NCI-H187 treated with DMSO at 0.1 percent for 48 hours (cell line): ENCODE measurements at regions not wholly inside any gene's neighbourhood (a gene's known extent, or its start where the extent isn't known, plus 50 kb on each side); places are given as distances from the start of the nearest gene placed in this dataset.
"Not testable (repeated sequence)": the region's sequence is repeated elsewhere in the genome, so short reads cannot be mapped to it uniquely, and the experiment has no call there.

Experiments used
- DNase-seq: peaks from one replicate; lab custom pipeline; 2025; lab: John Stamatoyannopoulos, UW

DNA sequence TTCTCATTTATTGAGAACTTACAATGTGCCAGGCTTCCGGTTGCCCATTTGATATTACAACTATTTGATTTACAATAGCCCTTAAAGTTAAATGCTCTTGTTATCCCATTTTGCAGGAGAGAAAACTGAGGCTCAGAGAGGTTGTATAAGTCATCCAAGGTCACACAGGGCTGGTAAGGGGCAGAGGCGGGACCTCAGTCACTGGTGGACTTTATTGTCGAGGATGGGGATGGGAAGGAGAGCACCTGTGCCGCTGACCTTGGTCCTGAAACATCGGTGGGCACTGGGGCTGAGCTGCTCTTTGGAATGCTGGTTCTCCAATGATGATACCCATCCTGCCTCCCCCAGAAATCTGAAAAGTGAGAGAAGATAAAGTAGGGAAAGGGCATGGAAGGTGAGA is 265.4 kb downstream of the MIAT start:
- DNase-seq: no peak

DNA sequence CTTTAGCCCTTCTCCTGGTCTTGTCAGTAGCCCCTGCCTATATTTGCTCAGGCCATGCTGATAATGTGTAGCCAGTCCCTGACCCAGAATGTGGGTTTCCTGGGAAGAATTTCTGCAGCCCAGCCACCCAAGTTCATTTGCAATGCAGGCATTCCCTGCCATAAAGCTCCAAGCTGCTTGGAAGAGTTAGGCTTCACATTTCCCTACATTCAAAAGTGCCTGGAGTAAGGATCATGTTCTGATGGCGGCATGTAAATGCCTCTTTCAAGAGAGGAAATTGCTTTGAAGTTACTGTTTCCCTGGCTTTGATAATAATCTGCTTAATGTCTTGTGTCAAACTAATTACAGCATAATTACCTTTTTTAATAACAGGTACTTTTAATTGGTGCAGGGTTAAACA is 266.1 kb downstream of the MIAT start:
- DNase-seq: no peak

DNA sequence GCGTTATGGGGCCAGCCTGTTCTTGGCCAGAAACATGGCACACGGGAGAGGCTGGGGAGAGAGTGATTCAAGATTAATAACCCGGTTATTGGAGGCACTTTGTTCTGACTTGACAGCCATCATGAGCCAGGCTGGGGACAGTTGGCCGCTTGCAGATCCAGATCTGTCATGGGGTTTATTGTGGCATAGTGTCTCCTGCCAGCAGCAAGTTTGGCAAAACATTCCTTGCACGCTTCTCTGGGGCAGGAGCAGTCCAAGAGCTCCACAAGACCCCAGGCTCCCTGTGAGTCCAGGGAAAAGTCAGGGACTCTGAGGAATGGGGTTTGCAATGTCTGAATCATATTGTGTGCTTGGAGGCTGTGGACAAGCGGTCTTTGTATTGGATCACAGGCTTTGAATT is 270.4 kb downstream of the MIAT start:
- DNase-seq: no peak

DNA sequence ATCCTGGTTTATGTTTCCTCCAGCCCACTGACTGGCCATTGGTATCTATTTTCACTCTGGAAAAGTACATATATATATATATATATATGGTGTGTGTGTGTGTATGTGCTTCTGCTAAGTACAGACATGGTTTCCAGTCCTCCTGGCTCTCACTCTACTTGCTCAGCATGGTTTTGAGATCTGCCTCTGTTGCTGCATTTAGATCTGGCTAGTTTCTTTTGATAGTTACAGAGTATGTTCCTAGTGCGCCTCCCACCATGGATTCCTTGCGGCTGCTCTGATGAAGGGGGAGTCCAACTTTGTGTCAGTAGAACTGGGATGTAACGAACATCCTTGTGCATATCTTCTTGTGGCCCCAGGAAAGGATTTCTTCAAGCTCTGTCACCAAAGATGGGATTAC is 274.1 kb downstream of the MIAT start:
- DNase-seq: no peak

DNA sequence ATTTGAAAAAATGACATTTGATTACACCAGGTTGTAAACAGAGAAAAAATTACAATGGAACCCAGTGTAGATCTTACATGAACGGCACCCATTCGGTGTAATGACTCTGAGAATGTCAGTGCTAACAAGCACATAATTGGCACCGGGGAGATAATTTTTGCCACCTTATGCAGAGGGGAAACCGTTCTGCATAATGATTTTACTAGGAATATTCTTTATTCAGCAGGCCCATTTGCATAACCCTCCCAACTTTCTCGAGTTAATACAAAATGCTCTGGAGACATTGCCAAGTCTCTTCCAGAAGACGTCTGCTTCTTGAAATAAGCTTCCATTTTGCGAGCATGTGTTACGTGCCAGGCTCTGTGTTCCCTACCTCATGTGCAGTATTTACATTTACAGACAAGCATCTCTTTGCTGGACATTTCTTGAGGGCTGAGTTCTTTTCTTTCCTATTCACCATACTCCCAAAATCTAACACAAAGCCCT is 275.8 kb downstream of the MIAT start:
- DNase-seq: no peak

DNA sequence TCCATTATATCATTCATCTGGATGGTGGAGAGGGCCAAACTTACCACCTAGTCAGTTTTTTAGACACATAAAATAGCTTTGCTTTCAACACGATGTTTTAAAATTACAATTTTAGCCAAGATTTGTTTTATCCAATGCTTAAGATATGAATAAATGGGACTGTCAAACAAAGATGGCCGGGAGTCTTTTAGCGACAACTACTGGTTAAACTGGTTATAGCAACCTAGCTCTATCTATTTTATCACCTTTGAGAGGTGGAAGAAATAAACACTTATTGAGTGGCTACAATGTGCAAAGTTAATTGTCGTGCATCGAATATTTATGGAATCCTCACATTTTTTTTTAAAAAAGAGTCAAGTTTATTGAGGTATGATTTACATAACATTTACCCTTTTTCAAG is 279.8 kb downstream of the MIAT start:
- no peak for DNase-seq

DNA sequence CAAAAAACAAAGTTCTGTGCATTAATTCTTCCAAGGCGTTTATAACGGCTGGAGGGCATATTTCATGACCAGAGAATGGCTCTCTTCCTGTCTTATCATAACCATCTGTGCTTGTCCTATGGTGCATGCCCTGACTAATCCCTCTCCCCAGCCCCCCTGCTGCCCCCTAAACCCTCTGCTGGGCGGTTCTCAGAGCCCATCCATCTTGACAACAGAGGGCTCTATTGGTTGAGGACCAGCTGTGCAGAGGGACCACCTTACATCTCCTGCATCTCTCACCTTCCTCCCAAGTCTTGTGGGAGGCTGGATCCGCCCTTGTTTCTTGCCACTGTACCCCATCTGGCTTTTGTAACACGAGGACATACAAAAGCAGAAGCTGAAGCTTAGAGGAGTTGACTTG is 282.1 kb downstream of the MIAT start:
- DNase-seq: no peak

DNA sequence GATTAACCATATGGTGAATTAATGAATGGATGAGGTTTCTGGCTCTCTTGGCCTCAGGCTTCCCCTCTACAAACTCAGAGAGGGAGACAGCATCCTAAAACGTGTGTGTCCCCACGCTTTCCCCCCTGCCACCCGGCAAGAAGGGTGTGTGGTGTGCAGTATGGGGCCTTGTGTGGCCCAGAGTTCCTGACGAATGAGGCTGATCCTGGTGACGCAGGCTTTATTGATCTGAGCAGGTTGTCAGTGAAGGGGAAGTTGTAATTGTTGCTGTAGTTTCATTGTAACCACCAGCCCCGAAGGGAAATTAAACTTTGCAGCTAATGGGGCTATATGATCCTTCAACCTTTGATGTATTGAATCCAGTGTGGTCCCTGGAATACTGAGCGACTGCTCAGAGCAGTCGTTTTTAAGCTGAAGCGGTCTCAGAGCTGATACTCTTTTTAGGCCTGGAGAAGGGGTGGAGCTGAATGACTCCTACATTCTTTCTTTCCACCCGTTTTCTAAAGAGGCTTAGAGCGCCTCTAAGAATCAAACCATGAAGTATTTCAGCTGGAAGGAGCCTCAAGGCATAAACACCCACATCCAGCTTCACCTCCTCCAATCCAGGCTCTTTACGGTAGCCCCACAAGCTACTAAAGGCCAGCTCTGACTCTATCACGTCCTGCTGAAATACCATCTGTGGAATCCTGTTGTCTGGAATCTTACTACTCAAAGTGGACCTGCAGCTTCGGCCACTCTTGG is 284.7 kb downstream of the MIAT start:
- no peak for DNase-seq

DNA sequence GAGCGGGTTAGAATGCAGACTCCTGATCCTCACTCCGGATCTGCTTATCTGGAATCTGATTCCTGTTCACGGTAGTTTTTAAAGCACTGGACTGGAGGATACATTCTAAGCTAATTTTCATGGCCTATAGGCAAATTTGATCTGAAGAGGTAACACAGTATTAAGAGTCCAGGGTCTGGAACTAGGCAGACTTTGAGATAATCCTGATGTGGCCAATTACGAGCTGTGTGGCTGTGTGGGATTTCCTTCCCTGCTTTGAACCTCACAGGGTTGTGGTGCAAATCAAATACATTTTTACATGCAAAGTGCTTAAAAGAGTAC is 285.2 kb downstream of the MIAT start:
- no peak for DNase-seq

DNA sequence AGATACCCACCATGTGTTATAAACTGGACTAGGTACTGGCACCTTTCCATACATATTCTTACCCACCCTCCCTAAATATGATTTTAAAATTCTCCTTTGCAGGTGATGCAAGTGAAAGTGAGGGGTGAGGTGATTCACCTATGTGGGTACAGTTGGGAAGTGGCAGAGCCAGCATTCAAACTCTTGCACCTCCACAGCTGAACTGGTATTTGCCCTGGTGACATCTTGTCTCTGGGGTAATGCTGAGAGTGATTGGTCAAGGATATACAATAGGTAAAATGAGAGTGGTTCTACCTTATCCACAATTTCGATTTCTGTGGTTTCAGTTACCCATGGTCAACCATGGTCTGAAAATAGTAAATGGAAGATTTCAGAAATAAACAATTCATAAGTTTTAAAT is 288.2 kb downstream of the MIAT start:
- no peak for DNase-seq

DNA sequence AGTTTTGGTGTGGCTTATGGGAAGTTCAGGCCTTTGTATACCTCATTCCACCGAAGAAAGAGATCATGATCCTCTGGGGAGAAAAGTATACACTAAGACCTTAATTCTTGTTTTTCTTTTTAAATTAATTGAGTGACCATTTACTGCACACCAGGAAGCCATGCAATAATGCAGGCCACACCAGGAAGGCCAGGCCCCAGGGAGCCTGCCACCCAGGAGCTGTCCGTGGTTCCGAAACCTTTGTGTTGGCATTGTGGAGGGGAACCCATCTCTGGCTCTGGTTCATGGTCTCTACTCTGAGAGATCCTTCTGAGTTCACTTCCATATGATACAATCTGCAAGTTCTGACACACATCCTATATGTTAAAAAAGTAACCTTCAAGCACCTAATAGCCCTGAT is 291.8 kb downstream of the MIAT start:
- DNase-seq: no peak

DNA sequence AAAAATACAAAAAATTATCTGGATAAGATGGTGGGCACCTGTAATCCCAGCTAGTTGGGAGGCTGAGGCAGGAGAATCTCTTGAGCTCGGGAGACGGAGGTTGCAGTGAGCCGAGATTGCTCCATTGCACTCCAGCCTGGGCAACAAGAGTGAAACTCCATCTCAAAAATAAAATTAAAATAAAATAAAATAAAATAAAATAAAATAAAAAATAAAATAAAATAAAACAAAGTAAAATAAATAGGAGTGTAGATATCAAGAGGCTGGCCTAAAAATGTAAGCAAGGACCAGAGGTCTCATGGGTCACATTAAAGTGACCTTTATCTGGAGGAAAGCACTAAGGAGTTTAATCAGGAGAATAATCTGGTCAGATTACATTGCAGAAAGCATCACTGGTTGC is 293.8 kb downstream of the MIAT start:
- not testable (repeated sequence) for DNase-seq

DNA sequence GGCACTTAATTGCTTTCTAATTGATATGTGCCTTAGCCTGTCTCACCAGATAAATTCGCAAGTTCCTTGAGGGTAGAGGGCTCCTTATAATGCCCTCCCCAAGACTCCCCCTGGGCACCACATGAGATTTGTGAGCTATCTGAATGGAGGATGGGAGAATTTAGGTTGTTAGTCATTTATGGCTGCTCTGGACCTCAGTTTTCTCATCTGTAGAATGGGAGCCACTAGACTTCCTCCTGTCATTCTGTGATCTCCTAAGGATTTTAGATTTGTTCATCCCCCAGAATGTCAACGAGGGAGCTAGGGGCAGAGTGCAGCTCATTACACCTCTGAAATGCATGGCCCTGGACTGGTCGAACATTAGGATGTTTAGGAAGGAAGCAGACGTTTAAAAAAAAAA is 294.6 kb downstream of the MIAT start:
- no peak for DNase-seq

DNA sequence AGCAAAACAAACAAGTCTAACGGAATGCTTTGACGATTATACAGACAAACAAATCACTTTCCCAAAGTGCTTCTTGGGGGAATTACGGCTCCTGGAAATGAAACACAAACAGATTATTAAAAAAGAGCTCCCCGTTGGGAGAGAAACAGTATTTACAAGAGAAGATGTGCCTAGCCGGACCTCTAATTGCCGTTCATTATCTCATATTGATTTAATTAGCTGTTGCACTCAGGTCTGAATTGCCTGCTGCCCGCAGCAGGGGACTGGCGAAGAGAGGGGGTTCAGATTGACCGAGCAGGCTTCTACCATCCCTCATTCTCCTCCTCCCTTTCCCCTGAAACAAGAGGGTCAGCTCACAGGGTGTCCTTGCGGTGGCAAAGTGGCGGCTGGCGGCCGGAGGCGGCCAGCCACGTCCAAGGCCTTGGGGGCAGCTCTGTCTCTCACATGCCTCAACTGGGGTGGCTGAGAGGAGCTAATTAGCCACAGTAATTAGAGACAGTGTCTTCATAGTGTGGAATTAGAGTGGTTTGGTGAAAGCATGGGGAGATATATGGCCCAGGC is 295.1 kb downstream of the MIAT start:
- DNase-seq: no peak

DNA sequence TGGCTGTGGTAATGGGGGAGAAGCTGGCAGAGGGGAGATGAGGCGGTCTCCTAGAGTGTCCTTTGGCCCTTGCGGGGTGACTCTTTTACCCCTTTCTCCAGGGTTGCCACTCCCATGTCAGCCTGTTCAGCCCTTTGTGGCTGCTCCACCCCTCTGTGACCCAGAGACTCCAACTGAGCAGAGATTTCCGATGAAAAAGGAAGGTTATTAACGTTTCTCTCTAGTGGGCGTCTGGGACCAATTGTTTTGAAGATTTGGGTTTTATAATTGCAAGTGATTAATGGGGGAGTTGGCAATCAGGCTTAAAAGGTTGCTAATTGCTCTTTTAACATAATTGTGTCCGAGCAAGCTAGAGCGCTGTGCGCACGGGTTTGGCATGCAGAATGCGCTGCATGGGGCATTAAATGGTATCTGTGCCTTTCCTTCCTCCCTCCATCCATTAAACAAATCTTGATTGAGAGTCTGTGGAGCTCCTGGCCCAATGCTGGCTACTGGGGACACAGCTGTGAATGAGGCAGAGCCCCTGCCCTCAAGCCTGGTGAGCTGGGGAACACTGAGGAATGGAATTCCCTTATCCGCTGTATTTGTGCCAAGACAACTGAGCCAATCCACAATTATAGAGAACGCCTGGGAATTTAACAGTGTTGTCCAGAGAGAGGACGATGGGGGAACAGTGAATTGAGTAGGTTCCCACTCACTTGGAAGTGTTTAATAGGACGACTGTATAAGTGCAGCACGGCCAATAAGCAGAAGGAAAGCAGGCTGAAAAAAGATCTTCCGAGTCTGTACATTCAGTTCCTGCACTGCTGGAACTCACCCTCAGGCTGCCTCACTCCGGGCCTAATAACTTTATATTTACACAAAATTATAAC is 295.9 kb downstream of the MIAT start:
- no peak for DNase-seq

DNA sequence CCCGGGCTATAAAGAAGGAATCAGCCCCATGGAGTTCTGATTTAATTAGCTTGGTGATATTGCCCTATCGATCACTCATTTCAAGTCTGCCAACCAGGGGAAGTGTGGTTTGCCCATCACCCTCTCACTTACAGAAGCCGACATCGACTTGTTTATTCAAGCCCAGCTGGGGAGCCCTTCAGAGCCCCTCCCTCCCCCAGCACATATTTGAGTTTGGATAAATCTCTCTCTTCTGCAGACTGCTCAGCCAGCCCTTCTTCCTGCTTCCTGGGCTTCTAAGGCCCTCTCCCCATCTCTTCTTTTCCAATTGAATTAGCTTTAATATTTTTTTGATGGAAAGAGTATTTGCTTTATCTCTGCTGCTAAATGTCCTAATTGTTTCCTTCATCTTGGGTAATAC is 299.0 kb downstream of the MIAT start:
- no peak for DNase-seq

DNA sequence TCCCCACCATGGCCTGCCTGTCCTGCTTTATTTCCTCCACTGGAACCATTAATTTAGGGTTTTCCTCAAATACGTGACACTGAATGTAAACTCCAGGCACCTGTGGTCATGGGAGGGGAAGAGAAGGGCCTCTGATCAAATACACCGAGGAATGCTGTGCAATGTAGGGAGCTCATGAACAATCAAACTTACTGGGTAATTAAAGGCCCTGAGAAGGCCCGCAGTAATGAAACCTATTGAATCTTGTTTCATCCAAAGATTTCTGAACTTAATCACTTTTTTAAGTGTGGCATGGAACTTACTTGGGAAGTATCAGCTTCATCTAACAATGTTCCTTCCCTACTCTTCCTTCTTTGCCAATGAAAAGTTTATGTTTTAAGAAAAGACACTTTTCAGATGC is 299.8 kb downstream of the MIAT start:
- no peak for DNase-seq

DNA sequence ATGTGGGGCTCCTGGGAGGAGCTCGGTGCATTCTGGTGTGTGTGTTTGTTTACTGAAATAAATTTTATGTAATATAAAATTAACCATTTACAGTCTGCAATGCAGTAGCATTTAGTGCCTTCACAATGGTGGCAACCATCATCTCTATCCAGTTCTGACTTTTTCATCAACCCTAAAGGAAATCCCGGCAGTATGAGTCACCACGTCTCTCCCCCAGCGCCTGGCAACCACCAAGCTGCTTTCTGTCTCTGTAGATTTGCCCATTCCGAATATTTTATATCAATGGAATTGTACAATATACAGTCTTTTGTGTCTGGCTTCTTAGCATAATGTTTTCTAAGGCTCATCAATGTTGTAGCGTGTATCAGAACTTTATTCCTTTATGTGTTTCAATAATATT is 300.5 kb downstream of the MIAT start:
- DNase-seq: no peak

DNA sequence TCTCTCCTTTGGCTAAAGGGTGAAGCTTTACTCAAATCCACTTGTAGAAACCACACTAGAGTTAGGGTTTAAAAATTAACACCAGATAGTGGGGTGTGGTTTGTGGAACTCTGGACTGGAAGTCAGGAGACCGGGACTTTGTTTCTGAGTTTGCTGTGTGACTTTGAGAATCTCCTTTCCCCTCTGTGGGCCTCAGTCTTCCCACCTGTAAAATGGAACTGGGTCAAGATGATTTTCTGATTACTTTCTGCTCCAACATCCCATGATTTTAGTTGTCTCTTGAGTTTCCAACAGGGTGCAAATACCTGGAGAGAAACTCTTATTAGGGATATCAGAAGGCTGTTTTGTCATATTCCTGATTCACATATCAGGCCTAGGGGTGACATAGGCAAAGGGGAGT is 301.0 kb downstream of the MIAT start:
- DNase-seq: no peak

DNA sequence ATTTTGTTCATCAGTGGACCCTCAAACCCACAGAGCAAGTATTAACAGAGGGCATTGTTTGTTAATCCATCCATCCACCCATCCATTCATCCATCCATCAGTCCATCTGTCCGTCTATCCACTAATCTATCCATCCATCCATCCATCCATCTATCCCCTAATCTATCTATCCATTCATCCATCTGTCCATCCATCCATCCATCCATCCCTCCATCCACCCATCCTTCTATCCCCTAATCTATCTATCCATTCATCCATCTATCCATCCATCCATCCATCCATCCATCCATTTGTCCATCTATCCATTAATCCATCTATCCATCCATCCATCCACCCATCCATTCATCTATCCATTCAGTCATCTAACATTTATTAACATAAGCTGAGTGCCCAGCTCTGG is 307.3 kb downstream of the MIAT start:
- DNase-seq: no peak

DNA sequence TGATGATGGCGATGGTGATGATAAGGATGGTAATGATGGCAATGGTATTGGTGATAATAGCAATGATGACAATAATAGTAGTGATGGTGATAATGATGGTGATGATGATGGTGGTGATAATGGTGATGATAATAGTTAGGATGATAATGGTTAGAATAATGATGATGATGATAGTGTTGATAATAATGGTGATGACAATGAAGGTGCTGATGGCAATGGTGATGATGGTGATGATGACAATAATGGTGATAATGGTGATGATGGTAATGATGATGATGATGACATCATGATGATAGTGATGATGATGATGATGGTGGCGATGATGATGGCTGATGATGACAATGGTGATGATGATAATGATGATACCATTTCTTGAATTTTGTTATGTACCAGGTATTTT is 309.9 kb downstream of the MIAT start:
- no peak for DNase-seq

DNA sequence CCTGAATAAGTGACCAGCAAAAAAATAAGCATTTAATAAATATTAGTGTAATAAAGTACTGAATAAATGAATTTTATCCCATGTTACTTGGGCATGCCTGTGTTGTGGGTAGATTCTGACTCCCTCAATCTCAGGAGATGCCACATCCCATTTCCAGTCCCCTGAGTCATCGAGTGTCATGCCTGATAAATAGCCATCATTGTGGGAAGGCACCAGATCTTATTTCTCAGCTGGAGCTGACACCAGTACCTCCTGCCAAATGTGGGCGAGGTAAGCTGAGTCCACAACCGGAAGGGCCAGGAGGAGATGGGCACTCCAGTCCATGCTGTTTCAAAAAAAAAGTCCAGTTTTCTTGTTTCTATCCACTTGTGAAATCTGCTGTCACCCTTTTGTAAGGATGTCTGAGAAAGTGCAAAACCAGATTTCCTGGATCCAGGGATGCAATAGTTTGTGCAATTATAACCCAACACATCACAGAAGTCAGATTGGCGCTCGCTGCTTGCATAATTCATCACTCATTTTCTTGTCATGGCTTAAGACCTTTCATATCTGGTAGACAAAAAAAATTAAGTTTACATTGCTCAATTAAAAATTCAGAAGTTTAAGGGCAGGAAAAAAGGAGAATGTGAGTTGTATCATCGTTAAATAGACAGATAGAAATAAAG is 311.6 kb downstream of the MIAT start:
- DNase-seq: no peak
